ENCODE measurements at regions not wholly inside any gene's neighbourhood (a gene's known extent, or its start where the extent isn't known, plus 50 kb on each side); places are given as distances from the start of the nearest gene placed in this dataset.
A peak's percentile ranks its signal among the peaks of the same experiment; 100 is the strongest.

GRCh38 chr12:91579516-91580263 is 397.1 kb upstream of the DCN start:
- DNase-seq (ENCODE audit: low read depth), result no peak
- Histone ChIP-seq H3K27me3 (ENCODE audit: control insufficient read depth, insufficient read depth, low read length) (no peaks in the 10 kb centered on the region), H3K4me3 (ENCODE audit: low read depth, low read length) (no peak overlapping the region), H3K36me3 (ENCODE audit: control insufficient read depth, insufficient read depth, low read length) (no peaks in the 10 kb centered on the region)
- TF ChIP-seq, protein P1, sequence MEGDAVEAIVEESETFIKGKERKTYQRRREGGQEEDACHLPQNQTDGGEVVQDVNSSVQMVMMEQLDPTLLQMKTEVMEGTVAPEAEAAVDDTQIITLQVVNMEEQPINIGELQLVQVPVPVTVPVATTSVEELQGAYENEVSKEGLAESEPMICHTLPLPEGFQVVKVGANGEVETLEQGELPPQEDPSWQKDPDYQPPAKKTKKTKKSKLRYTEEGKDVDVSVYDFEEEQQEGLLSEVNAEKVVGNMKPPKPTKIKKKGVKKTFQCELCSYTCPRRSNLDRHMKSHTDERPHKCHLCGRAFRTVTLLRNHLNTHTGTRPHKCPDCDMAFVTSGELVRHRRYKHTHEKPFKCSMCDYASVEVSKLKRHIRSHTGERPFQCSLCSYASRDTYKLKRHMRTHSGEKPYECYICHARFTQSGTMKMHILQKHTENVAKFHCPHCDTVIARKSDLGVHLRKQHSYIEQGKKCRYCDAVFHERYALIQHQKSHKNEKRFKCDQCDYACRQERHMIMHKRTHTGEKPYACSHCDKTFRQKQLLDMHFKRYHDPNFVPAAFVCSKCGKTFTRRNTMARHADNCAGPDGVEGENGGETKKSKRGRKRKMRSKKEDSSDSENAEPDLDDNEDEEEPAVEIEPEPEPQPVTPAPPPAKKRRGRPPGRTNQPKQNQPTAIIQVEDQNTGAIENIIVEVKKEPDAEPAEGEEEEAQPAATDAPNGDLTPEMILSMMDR (IDR thresholded peaks at IDR 0.05; ENCODE audit: insufficient read depth, low read length, poor library complexity, severe bottlenecking), result no peak

DNA sequence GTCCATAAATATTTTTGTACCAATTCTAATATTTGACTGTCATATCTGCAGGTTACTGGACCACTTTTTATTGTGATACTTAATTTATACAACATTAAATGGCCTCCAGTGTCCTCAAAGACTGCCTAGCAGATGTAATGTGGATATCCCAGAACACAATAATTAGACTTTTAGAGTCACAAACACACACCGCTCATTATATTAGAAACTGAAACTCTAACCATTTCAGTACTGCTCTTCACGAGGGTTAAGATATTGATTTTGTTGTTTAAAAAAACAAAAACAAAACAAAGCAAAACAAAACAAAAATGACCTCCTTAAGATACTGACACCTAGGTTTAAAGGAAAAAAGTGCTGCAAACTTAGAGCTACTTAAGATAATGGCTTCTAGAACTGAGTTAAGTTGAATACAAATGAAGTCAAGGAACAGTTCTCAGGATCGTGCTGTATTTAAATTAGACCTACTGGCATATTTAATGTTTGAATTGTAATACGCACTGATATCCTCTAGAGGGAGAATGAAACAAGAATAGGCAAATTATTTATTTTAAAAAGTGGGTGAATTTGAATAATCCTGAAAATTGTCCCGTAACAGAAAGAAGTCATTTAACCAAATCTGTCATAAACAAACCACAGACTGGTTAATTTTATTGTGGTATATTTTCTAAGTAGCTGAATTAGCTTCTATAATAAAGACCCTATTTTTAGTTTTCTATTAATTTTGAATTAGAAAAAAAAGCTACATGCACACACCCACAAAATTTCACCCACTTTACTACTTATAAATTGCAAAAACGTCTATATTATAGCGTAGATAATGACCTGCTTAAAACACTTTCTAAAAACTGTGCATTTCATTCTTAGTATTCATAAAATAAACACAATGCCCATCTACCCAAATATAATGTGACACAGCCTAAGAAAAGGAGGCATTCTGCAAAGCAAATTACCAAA is 395.2 kb upstream of the DCN start:
- DNase-seq (ENCODE audit: low read depth), result no peak
- H3K27me3 ChIP-seq (ENCODE audit: control insufficient read depth, insufficient read depth, low read length), result no peaks in the 10 kb centered on the region
- H3K4me3 ChIP-seq (ENCODE audit: low read depth, low read length), result peak overlapping the region; percentile 24
- no peaks in the 10 kb centered on the region for H3K36me3 ChIP-seq (ENCODE audit: control insufficient read depth, insufficient read depth, low read length)
- TF ChIP-seq, protein P1 (IDR thresholded peaks at IDR 0.05; ENCODE audit: insufficient read depth, low read length, poor library complexity, severe bottlenecking), result peak; percentile 42

DNA sequence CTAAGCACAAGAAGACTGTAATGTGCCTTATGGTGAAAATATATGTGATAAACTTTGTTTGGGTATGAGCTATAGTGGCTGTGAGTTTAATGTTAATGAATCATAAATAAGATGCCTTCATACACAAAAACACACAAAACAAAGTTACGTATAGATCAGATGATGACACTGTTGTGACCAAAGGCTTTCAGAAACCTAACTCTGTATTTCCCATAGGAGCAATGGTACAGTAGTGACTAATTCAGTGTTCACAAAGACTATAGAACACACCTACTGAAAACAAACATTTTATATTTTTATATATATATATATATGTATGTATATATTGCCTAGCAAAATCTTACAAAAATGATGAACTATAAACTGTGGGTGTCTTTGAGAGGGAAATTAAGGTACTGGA is 393.8 kb upstream of the DCN start:
- DNase-seq (ENCODE audit: low read depth), result no peak
- TF ChIP-seq, protein P1 (IDR thresholded peaks at IDR 0.05; ENCODE audit: insufficient read depth, low read length, poor library complexity, severe bottlenecking), result no peak
- H3K27me3 ChIP-seq (ENCODE audit: control insufficient read depth, insufficient read depth, low read length), result no peaks in the 10 kb centered on the region
- no peaks in the 10 kb centered on the region for H3K36me3 ChIP-seq (ENCODE audit: control insufficient read depth, insufficient read depth, low read length)
- H3K4me3 ChIP-seq (ENCODE audit: low read depth, low read length), result no peak overlapping the region

DNA sequence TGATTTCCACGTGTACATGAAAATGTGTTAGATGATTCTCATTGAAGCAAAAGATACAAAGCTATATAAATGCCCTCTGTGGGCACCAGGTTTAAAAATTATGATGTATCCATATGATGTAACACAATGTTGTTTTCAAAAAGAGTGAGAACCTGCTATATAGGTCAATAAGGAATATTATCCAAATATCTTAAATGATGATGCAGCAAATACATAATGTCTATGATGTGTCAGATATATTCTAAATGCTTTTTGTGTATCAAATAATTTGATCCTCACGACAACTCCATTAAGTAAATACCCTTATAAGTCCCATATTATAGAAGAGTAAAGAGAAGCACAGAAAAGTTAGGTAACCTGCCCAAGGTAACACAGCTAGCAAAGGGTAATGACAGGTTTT is 393.0 kb upstream of the DCN start:
- DNase-seq (ENCODE audit: low read depth), result no peak
- TF ChIP-seq, protein P1 (IDR thresholded peaks at IDR 0.05; ENCODE audit: insufficient read depth, low read length, poor library complexity, severe bottlenecking), result no peak
- Histone ChIP-seq H3K36me3 (ENCODE audit: control insufficient read depth, insufficient read depth, low read length) (no peaks in the 10 kb centered on the region), H3K27me3 (ENCODE audit: control insufficient read depth, insufficient read depth, low read length) (no peaks in the 10 kb centered on the region), H3K4me3 (ENCODE audit: low read depth, low read length) (no peak overlapping the region)

- DNase-seq (ENCODE audit: low read depth), result no peak
- Histone ChIP-seq H3K4me3 (ENCODE audit: low read depth, low read length) (no peak overlapping the region), H3K36me3 (ENCODE audit: control insufficient read depth, insufficient read depth, low read length) (no peaks in the 10 kb centered on the region), H3K27me3 (ENCODE audit: control insufficient read depth, insufficient read depth, low read length) (no peaks in the 10 kb centered on the region)
- TF ChIP-seq, protein P1 (IDR thresholded peaks at IDR 0.05; ENCODE audit: insufficient read depth, low read length, poor library complexity, severe bottlenecking), result no peak
Observed at GRCh38 chr12:91574975-91575374, 392.4 kb upstream of the DCN start.
